ENCODE measurements at regions not wholly inside any gene's neighbourhood (a gene's known extent, or its start where the extent isn't known, plus 50 kb on each side); places are given as distances from the start of the nearest gene placed in this dataset.

- DNase-seq, result no peak
- H3K4ac ChIP-seq (ENCODE audit: low read depth, low read length), result no peak overlapping the region
- WGBS (ENCODE audit: extremely low coverage, insufficient read length, low lambda C conversion rate), result no CpG with 5 or more reads among the region's 3 CpGs
- no peak overlapping the region for H3K27ac Mint-ChIP-seq
- H3K27me3 ChIP-seq (ENCODE audit: insufficient read depth, low read length), result no peaks in the 10 kb centered on the region
- no peak overlapping the region for H2AK5ac ChIP-seq (ENCODE audit: insufficient read length, low read length)
- no peak overlapping the region for H3K27ac ChIP-seq (ENCODE audit: insufficient read length, low read depth, low read length)
- no peaks in the 10 kb centered on the region for H3K36me3 Mint-ChIP-seq (ENCODE audit: insufficient read depth in 1 of 3, low read depth in 3 of 3)
- H3K79me2 ChIP-seq (ENCODE audit: insufficient read depth, low read length), result no peaks in the 10 kb centered on the region
- no peak overlapping the region for H3K4me2 ChIP-seq (ENCODE audit: insufficient read depth, insufficient read length, low read length)
- no peak overlapping the region for H3K23ac ChIP-seq (ENCODE audit: insufficient read length, low read depth, low read length)
- H2AFZ ChIP-seq (ENCODE audit: low read length), result no peak overlapping the region
- no peak overlapping the region for H2BK12ac ChIP-seq (ENCODE audit: insufficient read length, low read depth, low read length)
- no peaks in the 10 kb centered on the region for H3K9me3 ChIP-seq (ENCODE audit: control insufficient read depth, low read depth, low read length)
- H3K79me1 ChIP-seq (ENCODE audit: insufficient read depth, low read depth, low read length, poor library complexity, severe bottlenecking), result no peaks in the 10 kb centered on the region
- H2BK5ac ChIP-seq (ENCODE audit: insufficient read length, low read length), result no peak overlapping the region
- H3K4me1 Mint-ChIP-seq, result 0 out of 4 replicates have a peak, but pooled peaks cover 3 to 6% of the 10 kb centered on the region in 2 experiments
- no peak overlapping the region for H3T11ph ChIP-seq (ENCODE audit: low read length)
- H3K56ac ChIP-seq (ENCODE audit: insufficient read length, low read depth, low read length), result no peak overlapping the region
- H3K4me3 Mint-ChIP-seq, result no peak overlapping the region
- H3K18ac ChIP-seq (ENCODE audit: insufficient read length, low read depth, low read length), result no peak overlapping the region
- no peaks in the 10 kb centered on the region; the same call in 1 of the 2 replicates for H3K4me1 ChIP-seq (ENCODE audit: insufficient read depth, low read length)
- no peak overlapping the region for H4K91ac ChIP-seq (ENCODE audit: insufficient read length, low read depth, low read length)
- no peak overlapping the region for H2BK15ac ChIP-seq (ENCODE audit: low read depth, low read length)
- no peak overlapping the region for H3K14ac ChIP-seq (ENCODE audit: insufficient read depth, low read length)
- no peak overlapping the region for H4K5ac ChIP-seq (ENCODE audit: insufficient read length, low read depth, low read length)
- TF ChIP-seq CTCF (conservative IDR thresholded peaks at IDR 0.05), result no peak
- H4K20me1 ChIP-seq (ENCODE audit: control insufficient read depth, insufficient read depth, insufficient read length), result no peaks in the 10 kb centered on the region
- no peaks in the 10 kb centered on the region for H3K23me2 ChIP-seq (ENCODE audit: insufficient read length, low read depth, low read length, poor library complexity, severe bottlenecking)
- H2BK120ac ChIP-seq (ENCODE audit: low read depth, low read length, poor library complexity, severe bottlenecking), result no peak overlapping the region
- H3K9me3 Mint-ChIP-seq, result no peaks in the 10 kb centered on the region
- H2BK20ac ChIP-seq (ENCODE audit: low read depth, low read length, poor library complexity, severe bottlenecking), result no peak overlapping the region
- no peaks in the 10 kb centered on the region; the same call in 1 of the 2 replicates for H3K27me3 Mint-ChIP-seq (ENCODE audit: low read depth)
- no peak overlapping the region for H4K8ac ChIP-seq (replicated peaks; ENCODE audit: insufficient read length, low read depth, low read length)
- no peak overlapping the region for H3K9ac ChIP-seq (ENCODE audit: extremely low read depth, insufficient read length, low read length)
Observed at GRCh38 chr12:127005406-127005805, 1261.6 kb upstream of the TMEM132C start.

Data from H9 (cell line).